AML-193 (cell line): ENCODE measurements at regions not wholly inside any gene's neighbourhood (a gene's known extent, or its start where the extent isn't known, plus 50 kb on each side); places are given as distances from the start of the nearest gene placed in this dataset.

Source experiments
- DNase-seq, 2 experiments: peaks; one replicate each; lab custom pipeline; 2025; lab: John Stamatoyannopoulos, UW

- no peak for DNase-seq
These were observed 282.1 kb downstream of the NFIB start for GRCh38 chr9:14031810-14032209.

DNA sequence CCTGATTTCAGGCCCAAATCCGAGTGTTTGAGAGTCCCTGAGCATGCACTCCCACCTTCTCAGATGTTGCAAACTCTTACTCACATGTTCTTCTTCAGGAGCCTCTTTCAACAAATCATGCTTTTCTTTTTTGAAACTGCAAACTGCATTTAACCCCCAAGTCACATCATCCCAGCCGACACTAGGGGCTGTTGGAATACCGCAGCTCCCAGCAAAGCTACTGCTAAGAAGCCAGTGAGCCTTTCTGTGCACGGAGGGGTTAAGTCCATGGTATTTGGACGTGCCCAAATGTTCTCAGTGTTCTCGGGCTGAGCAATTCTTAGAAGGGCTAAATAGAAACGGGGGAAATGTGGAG is 282.9 kb downstream of the NFIB start:
- DNase-seq, result no peak

DNA sequence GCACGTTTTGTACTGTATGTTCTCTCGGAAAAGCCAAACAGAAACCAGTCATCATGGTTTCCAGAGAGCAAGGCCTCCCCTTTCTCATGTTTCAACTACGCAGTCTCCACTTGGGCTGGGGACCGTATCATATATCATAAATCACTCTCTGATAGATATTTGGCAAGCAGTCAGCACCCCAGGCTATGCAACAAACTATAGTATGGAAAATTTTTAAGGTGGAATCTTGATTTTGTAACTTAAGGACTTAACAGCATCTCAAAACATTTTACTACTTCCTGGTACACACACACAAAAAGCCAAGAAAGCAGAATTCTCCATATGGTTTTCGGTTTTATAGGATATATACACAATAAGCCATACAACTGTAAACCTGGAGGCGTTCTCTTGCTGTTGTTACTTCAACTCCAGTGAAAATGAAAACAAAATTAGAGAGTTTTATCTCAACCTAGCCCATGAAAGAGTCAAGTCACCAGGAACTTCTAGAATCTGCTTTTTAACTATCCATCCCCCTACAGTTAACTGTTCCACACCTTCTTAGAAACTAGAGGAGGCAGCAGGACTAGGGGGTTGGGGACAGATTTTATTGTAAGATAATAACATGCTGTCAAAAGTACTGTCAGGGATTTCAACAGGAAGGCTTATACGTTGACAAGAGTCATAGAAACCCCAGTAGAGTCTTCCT is 283.4 kb downstream of the NFIB start:
- DNase-seq, result no peak

DNA sequence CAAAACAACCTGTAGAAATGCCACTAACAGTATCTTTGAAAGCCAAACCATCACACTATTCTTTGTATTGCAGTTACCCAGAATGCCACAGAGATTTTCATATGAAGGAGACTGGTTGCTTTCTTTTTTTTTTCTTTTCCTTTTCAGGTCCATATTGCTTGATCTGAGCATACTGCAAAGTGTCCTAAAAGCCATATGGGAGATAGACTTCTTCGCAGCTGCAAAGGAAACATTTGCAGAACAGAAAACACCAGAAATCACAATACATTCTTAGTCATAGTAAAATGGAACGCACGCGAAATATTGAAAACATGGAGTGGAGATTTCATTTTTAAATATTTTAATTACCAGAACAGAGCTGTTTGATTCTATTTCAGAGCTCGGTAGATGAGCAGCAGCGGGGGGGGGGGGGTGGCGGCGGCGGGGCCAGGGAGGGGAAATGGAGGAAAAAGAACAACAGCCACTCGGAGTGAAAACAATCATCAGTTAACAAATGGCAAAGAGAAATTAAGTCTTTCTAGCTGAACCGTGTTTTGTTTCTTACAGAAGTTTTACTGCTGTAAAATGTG is 284.1 kb downstream of the NFIB start:
- DNase-seq, result no peak

DNA sequence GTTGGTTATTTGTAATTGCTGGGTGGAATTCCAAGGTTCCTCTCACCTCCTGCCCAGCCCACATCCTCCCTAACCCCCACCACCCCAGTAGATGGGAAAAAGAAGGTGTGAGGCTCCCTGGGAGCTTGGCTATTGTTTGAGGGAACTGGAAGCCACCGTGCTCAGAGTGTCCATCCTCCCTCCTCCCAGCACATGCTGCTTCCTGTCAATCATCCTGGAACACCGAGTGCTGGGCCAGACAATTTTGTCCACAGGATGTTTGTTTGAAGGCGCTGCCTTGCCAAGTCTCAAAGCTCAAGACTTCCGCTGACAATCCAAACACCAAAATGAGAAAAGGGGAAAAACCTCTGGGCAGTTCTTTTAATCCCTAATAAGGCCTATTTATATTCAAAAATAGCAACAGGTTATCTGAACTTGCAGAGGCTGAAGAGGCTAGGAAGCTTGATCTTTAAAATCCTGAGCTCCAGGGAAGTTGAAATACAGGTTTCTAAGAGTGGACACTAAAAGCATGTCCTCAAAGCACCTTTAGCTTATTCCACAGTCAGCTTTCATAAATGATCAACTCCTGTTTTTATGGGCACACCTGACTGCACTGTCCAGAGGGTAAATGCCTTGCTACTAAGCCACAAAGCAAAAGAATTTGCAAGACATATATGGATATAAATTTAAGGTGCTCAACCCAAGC is 286.7 kb downstream of the NFIB start:
- no peak for DNase-seq

GRCh38 chr9:14025741-14026140 is 288.2 kb downstream of the NFIB start:
- no peak for DNase-seq

DNA sequence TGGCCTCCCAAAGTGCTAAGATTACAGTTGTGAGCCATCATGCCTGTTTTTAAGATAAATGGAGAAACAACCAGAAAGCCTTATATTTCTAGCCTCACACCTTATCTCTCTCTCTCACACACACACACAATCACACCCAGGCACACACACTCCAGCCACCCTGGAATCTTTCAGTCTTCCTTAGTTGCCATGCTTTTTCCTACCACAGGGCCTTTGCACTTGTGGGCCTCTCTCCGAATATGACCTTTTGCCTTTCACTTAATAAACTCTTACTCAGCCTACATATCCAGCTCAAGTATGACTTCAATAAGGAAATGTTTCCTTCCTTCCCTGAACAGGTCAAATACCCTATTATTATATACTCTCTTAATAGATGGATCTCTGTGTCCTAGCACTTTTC is 290.7 kb downstream of the NFIB start:
- no peak for DNase-seq

DNA sequence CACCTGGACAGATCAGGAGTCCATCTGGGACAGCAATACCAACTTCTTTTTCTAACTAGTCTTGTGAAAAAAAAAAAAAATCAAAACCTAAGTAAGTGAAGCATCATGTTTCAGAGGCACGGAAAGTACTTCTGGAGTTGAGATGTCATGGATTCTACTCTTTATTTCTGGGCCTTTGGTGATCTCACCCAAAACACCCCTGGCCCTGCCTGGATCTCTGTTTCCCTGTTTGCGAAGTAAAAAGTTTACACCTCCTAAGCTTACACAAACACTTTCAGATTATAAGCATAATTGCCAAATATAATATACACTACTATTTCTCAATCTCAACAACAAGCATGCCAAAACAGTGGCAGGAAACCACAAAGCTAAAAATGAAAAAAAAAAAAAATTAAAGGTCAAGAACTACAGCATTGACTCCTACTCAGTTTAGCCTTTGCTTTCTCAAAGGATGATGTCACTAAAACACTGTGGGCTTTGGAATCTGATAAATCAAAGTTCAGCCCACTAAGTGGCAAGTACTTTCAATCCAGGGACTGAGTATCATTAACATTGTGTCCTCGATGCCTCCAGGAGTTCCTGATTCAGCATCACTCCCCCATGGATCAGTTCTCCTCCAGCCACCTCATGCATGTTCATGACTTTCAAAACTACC is 291.9 kb downstream of the NFIB start:
- DNase-seq, result no peak

GRCh38 chr9:14018081-14018480 is 295.9 kb downstream of the NFIB start:
- DNase-seq, result no peak

DNA sequence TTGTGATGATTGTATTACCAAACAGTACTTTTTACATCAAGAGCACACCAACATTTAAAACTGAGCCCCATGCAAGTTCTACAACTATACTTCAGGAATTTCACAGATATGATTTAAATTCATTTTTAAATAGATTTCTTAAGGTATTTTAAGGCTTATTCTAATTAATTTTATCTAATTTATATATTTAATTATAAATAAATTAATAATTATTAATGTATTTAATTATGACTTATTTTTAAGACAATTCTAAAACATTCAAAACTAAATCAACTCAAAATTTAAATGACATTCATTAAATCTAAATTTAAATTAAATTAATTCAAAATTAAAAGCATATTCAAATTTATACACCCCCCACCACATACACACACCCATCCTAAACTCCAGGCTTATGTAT is 299.2 kb downstream of the NFIB start:
- no peak for DNase-seq

- DNase-seq, result no peak
These were observed 299.7 kb downstream of the NFIB start for GRCh38 chr9:14014218-14014617.

DNA sequence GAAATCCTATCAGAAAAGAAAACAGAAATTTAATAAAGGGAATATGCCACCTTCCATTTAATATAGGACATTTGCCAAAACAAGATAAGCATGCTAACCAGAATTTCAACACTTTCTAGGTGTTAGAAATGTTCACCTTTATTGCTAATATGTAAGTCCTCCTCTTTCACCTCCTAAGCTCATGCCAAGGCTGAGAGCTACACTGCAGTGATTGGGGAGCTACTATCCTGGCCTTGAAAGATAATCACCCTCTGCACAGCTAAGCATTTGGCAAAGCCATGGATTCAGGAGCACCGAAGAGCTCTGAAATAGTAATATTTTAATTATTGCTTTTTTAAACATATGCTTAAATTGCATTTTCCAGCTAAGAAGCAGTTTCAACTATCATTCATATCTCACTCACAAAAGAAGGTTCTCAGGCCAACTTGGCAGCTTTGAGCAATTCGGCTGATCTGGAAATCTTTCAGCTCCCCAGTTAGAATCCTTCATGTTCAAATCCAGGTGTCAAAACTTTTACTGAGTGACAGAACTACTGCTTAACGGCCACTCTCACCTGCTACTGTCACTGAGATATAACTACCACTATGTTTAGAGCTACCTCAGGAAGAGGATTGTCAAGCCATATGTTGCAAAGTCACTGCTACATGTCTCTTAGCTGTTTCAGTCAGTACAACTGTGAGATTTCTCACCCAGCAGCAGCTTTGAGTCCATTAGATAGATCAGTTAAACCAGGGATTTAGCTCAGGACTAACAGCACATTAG is 302.0 kb downstream of the NFIB start:
- no peak for DNase-seq

GRCh38 chr9:14007190-14007769 is 306.7 kb downstream of the NFIB start:
- no peak for DNase-seq

GRCh38 chr9:14006386-14007187 is 307.4 kb downstream of the NFIB start:
- DNase-seq, result no peak

GRCh38 chr9:14004110-14004509 is 309.8 kb downstream of the NFIB start:
- DNase-seq, result no peak

- no peak for DNase-seq
These were observed 319.7 kb downstream of the NFIB start for GRCh38 chr9:13994240-13994639.

DNA sequence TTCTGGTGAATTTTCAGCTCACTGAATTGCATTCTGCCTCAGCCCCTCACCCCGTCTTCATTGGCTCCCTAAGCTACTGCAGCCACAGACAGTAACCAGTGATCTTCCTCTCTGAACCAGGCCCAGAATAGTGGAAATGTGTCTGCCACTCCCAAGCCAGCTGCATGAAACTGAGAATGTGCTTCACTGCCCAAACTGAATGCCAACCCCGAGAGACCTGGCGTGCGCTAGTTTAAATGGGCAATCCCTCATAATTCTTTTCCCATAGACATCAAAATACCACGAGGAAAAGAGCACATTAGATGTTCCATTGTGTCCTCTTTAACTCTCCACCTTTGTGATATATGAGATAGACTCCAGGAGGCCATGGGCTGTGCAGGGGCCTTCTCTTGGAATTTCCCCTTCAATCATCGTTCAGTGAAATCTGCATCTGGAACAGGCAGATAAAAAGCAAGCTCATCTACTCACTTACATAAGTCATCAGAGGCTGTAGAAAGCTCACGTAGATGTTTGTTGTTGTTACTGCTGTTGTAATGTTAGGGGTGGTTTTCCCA is 320.2 kb downstream of the NFIB start:
- DNase-seq, result no peak

- DNase-seq, result no peak
These were observed 321.5 kb downstream of the NFIB start for GRCh38 chr9:13992138-13993088.

GRCh38 chr9:13991395-13991794 is 322.5 kb downstream of the NFIB start:
- DNase-seq, result no peak

DNA sequence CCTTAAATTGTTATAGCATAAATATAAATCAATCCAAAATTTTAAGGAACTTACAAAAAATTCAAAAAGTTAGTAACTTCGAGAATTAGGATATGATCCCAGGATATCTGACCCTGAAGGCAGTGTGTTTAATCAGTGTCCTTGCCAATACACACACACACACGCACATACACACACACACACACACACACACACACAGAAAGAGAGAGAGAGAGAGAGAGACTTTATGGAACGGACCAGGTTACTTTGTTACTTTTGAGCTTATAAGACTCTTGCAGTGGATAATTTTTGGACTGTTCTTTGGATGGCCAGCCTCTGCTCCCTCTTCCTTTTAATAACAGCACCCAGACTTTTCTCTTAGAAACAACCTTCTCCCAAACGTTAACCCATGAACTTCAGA is 322.9 kb downstream of the NFIB start:
- DNase-seq, result no peak
